SK-N-SH (cell line): ENCODE measurements at regions not wholly inside any gene's neighbourhood (a gene's known extent, or its start where the extent isn't known, plus 50 kb on each side); places are given as distances from the start of the nearest gene placed in this dataset.

ENCODE experiments used
- CTCF ChIP-seq: fragments of 200-600 bp; sonication (generic); IDR thresholded peaks from 2 replicates; pipeline ENCODE4 v1.6.1; 2017; ENCODE audit warnings: antibody characterized with exemption, mild to moderate bottlenecking, moderate library complexity
- EP300 ChIP-seq, 2 experiments: IDR thresholded peaks; 2 replicates each; pipeline versions ENCODE4 v1.4.0 to v1.6.1; 2012; ENCODE audit warnings: borderline replicate concordance in 1 of 2, low read depth in 1 of 2, low read length in 1 of 2
- FOXJ3 ChIP-seq: sonication (generic); formaldehyde crosslinking; IDR thresholded peaks from 2 replicates; pipeline ENCODE4 v1.5.1; 2020; ENCODE audit warnings: mild to moderate bottlenecking, missing genetic modification reagents
- GABPA ChIP-seq: IDR thresholded peaks from 2 replicates; pipeline ENCODE4 v1.4.0; 2012; ENCODE audit warnings: low read depth, mild to moderate bottlenecking
- MXI1 ChIP-seq: IDR thresholded peaks from 2 replicates; pipeline ENCODE4 v1.6.1; 2012; ENCODE audit warnings: mild to moderate bottlenecking, low read depth, low read length, improper control_type of control experiment
- NRF1 ChIP-seq: IDR thresholded peaks from 2 replicates; pipeline ENCODE4 v1.6.1; 2012; ENCODE audit warnings: low read depth, mild to moderate bottlenecking, low read length
- POLR2AphosphoS5 ChIP-seq: IDR thresholded peaks from 2 replicates; pipeline ENCODE4 v1.6.1; 2012; ENCODE audit warnings: low read depth, low read length
- RAD21 ChIP-seq: IDR thresholded peaks from 2 replicates; pipeline ENCODE4 v1.6.1; 2012; ENCODE audit warnings: mild to moderate bottlenecking, low read length
- TAF1 ChIP-seq: IDR thresholded peaks from 2 replicates; pipeline ENCODE4 v1.6.1; 2012; ENCODE audit warnings: low read depth, mild to moderate bottlenecking, low read length, moderate library complexity, borderline replicate concordance
- USF1 ChIP-seq: IDR thresholded peaks from 2 replicates; pipeline ENCODE4 v1.4.0; 2012; ENCODE audit warnings: low read depth, borderline replicate concordance
- USF2 ChIP-seq: fragments of 150-350 bp; IDR thresholded peaks from 2 replicates; pipeline ENCODE4 v1.6.1; 2017; ENCODE audit warnings: antibody characterized with exemption, low read length, low read depth, borderline replicate concordance

- TF ChIP-seq MXI1 (no peak), CTCF (no peak), FOXJ3 (no peak), EP300 (IDR thresholded peaks at IDR 0.05; ENCODE audit: borderline replicate concordance in 1 of 2, low read depth in 1 of 2, low read length in 1 of 2) (no peak), USF2 (no peak), NRF1 (no peak), POLR2AphosphoS5 (no peak), GABPA (no peak), USF1 (no peak), TAF1 (no peak), RAD21 (no peak)
These were observed 124.5 kb upstream of the KCNK1 start for GRCh38 chr1:233489411-233489810.
